Testis (tissue), 2 donors: ENCODE measurements at regions not wholly inside any gene's neighbourhood (a gene's known extent, or its start where the extent isn't known, plus 50 kb on each side); places are given as distances from the start of the nearest gene placed in this dataset.
A peak's percentile ranks its signal among the peaks of the same experiment; 100 is the strongest.
"Not testable (repeated sequence)": the region's sequence is repeated elsewhere in the genome, so short reads cannot be mapped to it uniquely, and the experiment has no call there.

Source experiments
- DNase-seq: peaks from one replicate; pipeline ENCODE4 v3.0.0-alpha.2; 2019
- H3K27ac ChIP-seq, 2 donors: fragments of 200-600 bp; sonication (generic); one replicate each; pipeline ENCODE4 v1.5.1; 2019
- H3K27me3 ChIP-seq: fragments of 200-600 bp; sonication (generic); one replicate; pipeline ENCODE4 v1.5.1; 2019
- H3K36me3 ChIP-seq: fragments of 200-600 bp; sonication (generic); one replicate; pipeline ENCODE4 v1.5.1; 2017; ENCODE audit warnings: low read depth; ENCODE audit errors: missing control alignments
- H3K4me1 ChIP-seq: fragments of 200-600 bp; sonication (generic); one replicate; pipeline ENCODE4 v1.5.1; 2019
- H3K4me3 ChIP-seq, 2 donors: fragments of 200-600 bp; sonication (generic); one replicate each; pipeline ENCODE4 v1.5.1; 2017 to 2019
- H3K9me3 ChIP-seq: fragments of 200-600 bp; sonication (generic); one replicate; pipeline ENCODE4 v1.5.1; 2017
- POLR2A ChIP-seq: fragments of 450-650 bp; IDR thresholded peaks from one replicate; pipeline ENCODE4 v1.6.1; 2017; ENCODE audit warnings: antibody characterized with exemption, mild to moderate bottlenecking, moderate library complexity
- WGBS, 2 donors: methylation state at CpG; one replicate each; pipeline ENCODE4 v1.1.5; 2018; 5-methylcytosine and 5-hydroxymethylcytosine counted together
- intact Hi-C: fragments of 100-400 bp; cut with DNase I; formaldehyde crosslinking; loops from one replicate; pipeline ENCODE4 v1.15.1; 2023; ENCODE audit warnings: low total_unique reads
- TF ChIP-seq, protein P1 (sequence below), 3 experiments: fragments of 450-650 bp in 2 of 3; fragments of 200-600 bp in 1 of 3; sonication (generic) in 1 of 3; IDR thresholded peaks; one replicate each; pipeline ENCODE4 v1.5.1; 2016 to 2019; ENCODE audit warnings: antibody characterized with exemption in 3 of 3, mild to moderate bottlenecking in 2 of 3, moderate library complexity in 1 of 3

DNA sequence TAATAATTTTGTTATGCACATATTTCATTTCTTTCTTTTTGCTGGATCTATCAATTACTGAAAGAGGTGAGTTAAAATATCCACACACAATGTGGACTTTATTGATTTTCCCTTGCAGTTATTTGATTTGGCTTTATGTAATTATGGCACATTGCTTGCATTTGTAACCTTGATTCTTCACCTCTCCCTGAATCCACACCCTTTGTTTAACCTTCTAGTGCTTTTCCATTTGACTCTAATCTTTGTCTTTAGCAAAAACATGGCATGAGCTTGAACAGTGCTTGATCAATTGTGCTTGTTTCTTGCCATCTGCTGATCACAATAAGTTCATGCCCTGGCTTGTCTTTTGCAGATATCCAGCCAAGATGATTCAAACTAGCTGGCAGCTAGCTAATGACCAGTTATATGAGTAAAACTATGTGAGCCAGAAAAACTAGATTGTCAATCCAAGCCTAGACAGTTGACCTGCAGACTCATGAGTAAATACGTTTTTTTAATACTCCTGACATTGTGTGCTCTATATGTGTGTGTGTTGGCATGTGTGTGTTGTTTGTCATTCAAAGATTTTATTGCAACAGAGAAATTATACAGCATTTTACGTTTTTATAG lies 899.2 kb downstream of the NCAM2 start:
- H3K4me3 ChIP-seq, result no peak overlapping the region
- H3K4me1 ChIP-seq, result no peaks in the 10 kb centered on the region
- no peak for TF ChIP-seq POLR2A
- TF ChIP-seq, protein P1, sequence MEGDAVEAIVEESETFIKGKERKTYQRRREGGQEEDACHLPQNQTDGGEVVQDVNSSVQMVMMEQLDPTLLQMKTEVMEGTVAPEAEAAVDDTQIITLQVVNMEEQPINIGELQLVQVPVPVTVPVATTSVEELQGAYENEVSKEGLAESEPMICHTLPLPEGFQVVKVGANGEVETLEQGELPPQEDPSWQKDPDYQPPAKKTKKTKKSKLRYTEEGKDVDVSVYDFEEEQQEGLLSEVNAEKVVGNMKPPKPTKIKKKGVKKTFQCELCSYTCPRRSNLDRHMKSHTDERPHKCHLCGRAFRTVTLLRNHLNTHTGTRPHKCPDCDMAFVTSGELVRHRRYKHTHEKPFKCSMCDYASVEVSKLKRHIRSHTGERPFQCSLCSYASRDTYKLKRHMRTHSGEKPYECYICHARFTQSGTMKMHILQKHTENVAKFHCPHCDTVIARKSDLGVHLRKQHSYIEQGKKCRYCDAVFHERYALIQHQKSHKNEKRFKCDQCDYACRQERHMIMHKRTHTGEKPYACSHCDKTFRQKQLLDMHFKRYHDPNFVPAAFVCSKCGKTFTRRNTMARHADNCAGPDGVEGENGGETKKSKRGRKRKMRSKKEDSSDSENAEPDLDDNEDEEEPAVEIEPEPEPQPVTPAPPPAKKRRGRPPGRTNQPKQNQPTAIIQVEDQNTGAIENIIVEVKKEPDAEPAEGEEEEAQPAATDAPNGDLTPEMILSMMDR (IDR thresholded peaks at IDR 0.05), result no peak
- WGBS, 2 donors, result 79% methylated on average over 2 of the region's 2 CpGs
- H3K9me3 ChIP-seq, result no peaks in the 10 kb centered on the region
- no peak for DNase-seq
- no peaks in the 10 kb centered on the region for H3K36me3 ChIP-seq
- H3K27me3 ChIP-seq, result no peaks in the 10 kb centered on the region
- no peak overlapping the region for H3K27ac ChIP-seq
- intact Hi-C loops, result no loop called here

DNA sequence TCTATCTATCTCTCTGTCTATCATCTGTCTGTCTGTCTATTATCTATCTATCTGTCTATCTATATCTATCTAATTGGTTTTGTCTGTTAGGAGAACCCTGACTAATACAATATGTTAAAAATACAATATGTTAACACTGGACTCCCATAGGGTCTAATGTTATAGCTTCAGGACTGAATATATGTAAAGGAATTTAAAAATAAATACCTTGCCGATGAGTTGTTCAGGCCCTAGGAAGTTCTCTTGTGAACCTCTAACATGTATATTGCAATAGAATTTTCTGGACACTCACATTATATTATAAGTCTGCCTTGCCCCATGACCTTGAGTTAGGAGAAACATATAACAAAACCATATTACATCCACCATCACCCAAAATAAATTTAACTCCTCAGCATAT lies 900.6 kb downstream of the NCAM2 start:
- no peak for DNase-seq
- TF ChIP-seq, protein P1 (IDR thresholded peaks at IDR 0.05), result no peak
- no peak for TF ChIP-seq POLR2A
- 92 to 94% methylated on average over 1 of the region's 1 CpG for WGBS, 2 donors

DNA sequence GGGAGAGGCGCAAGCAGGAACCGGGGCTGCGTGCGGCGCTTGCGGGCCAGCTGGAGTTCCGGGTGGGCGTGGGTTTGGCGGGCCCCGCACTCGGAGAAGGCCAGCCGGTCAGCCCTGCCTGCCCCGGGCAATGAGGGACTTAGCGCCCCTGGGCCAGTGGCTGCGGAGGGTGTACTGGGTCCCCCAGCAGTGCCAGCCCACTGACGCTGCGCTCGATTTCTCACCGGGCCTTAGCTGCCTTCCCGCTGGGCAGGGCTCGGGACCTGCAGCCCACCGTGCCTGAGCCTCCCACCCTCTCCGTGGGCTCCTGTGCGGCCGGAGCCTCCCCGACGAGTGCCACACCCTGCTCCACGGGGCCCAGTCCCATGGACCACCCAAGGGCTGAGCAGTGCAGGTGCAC lies 904.2 kb downstream of the NCAM2 start:
- H3K27ac ChIP-seq, H3K27me3 ChIP-seq, DNase-seq, H3K36me3 ChIP-seq, H3K9me3 ChIP-seq, intact Hi-C loops, H3K4me1 ChIP-seq: not testable (repeated sequence)
- 40 to 72% methylated on average over 1 to 28 of the region's 28 CpGs for WGBS, 2 donors
- peak overlapping the region; percentile 20 to 21 for H3K4me3 ChIP-seq

More for the DNA sequence above, 900.6 kb downstream of the NCAM2 start:
- Histone ChIP-seq H3K36me3 (no peaks in the 10 kb centered on the region), H3K27me3 (no peaks in the 10 kb centered on the region), H3K4me1 (no peaks in the 10 kb centered on the region), H3K27ac (no peak overlapping the region), H3K4me3 (no peak overlapping the region), H3K9me3 (no peaks in the 10 kb centered on the region)
- intact Hi-C loops, result no loop called here

DNA sequence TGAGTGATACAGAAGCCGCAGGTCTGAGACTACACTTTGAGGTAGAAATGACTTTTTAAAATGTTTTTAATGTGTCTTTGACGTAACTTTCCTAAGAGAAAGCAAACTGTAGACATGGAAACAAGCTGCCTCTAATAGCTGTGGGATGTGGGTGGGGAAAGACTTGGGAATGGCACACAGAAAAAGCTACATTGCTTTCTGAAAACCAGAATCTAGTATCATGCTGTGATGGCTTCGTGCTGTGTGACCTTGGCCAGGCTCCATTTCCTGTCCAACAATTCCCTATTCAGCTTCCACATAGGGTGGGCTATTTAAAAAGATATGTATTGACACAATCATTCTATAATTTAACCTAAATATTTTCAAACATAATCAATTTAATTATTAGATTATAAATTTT lies 909.1 kb downstream of the NCAM2 start:
- WGBS, 2 donors, result 43 to 49% methylated on average over 3 of the region's 3 CpGs
- intact Hi-C loops, result no loop called here
- TF ChIP-seq, protein P1 (IDR thresholded peaks at IDR 0.05), result no peak
- TF ChIP-seq POLR2A, result no peak
- Histone ChIP-seq H3K4me1 (no peaks in the 10 kb centered on the region), H3K4me3 (no peak overlapping the region), H3K27me3 (no peaks in the 10 kb centered on the region), H3K27ac (no peak overlapping the region), H3K36me3 (no peaks in the 10 kb centered on the region), H3K9me3 (no peaks in the 10 kb centered on the region)
- DNase-seq, result peak; percentile 43

DNA sequence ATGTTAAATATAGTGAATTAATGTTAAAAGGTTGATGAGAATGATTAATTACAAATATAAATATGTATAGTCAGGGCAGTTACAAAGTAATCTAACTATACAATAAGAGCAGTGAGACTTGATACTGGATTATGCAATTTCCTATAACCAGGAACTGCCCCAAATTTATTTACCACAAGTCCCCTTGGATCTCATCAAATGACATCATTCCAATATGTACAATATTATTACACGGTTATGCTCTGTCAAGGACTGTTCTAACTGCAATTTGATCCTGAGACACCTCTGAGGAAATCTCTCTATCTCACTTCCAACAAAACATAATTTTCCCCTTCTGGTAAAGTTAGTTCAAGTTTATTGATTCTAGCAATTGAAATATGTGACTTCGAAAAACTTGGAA lies 917.6 kb downstream of the NCAM2 start:
- Histone ChIP-seq H3K9me3 (no peaks in the 10 kb centered on the region), H3K36me3 (no peaks in the 10 kb centered on the region), H3K27me3 (no peaks in the 10 kb centered on the region), H3K4me3 (no peak overlapping the region), H3K27ac (no peak overlapping the region), H3K4me1 (no peaks in the 10 kb centered on the region)
- TF ChIP-seq, protein P1 (IDR thresholded peaks at IDR 0.05), result no peak
- no peak for TF ChIP-seq POLR2A
- intact Hi-C loops, result no loop called here
- 46 to 81% methylated on average over 2 of the region's 2 CpGs for WGBS, 2 donors
- no peak for DNase-seq
